WTC11 (cell line): ENCODE measurements at regions not wholly inside any gene's neighbourhood (a gene's known extent, or its start where the extent isn't known, plus 50 kb on each side); places are given as distances from the start of the nearest gene placed in this dataset.

Experiments used
- ATAC-seq: fragments of 200-7000 bp; cut with Tn5 transposase; 2 replicates; pipeline ENCODE4 v1.10.0; 2021; ENCODE audit warnings: mild to moderate bottlenecking, moderate library complexity
- CTCF ChIA-PET: fragments of 300-600 bp; sonication (Branson Sonifier 250); formaldehyde crosslinking; loops from one replicate; lab custom pipeline; 2021; ENCODE audit warnings: antibody characterized with exemption; lab: Charles Lee
- POLR2A ChIA-PET: fragments of 350-600 bp; sonication (Branson Sonifier 250); formaldehyde crosslinking; loops from one replicate; lab custom pipeline; 2021; ENCODE audit warnings: antibody characterized with exemption; lab: Charles Lee
- DNase-seq: peaks from one replicate; pipeline ENCODE4 v3.0.0; 2021; ENCODE audit warnings: low spot score
- H3K27ac Mint-ChIP-seq: 2 replicates; pipeline ENCODE4 v1.8.0; 2021; ENCODE audit warnings: mixed read lengths
- H3K27me3 Mint-ChIP-seq: 2 replicates; pipeline ENCODE4 v1.8.0; 2021; ENCODE audit warnings: low read depth, mild to moderate bottlenecking, moderate library complexity, mixed read lengths
- H3K36me3 Mint-ChIP-seq: 2 replicates; pipeline ENCODE4 v1.8.0; 2021; ENCODE audit warnings: mixed read lengths
- H3K4me1 Mint-ChIP-seq: 2 replicates; pipeline ENCODE4 v1.8.0; 2022; ENCODE audit warnings: mixed read lengths
- H3K4me3 Mint-ChIP-seq: 2 replicates; pipeline ENCODE4 v1.8.0; 2021; ENCODE audit warnings: mild to moderate bottlenecking, moderate library complexity, mixed read lengths
- H3K9me3 Mint-ChIP-seq: 2 replicates; pipeline ENCODE4 v1.8.0; 2021; ENCODE audit warnings: mixed read lengths
- ATF1 ChIP-seq: sonication (generic); formaldehyde crosslinking; IDR thresholded peaks from 2 replicates; pipeline ENCODE4 v1.8.1; 2023; ENCODE audit warnings: mild to moderate bottlenecking, moderate library complexity, missing genetic modification reagents
- CBFB ChIP-seq: sonication (generic); formaldehyde crosslinking; IDR thresholded peaks from 2 replicates; pipeline ENCODE4 v1.8.1; 2022; ENCODE audit warnings: mild to moderate bottlenecking, low read depth, missing genetic modification reagents
- EMX1 ChIP-seq: fragments of 250-450 bp; sonication (Bioruptor Pico); IDR thresholded peaks from 2 replicates; pipeline ENCODE4 v1.8.0; 2021; ENCODE audit warnings: mild to moderate bottlenecking
- ESRRA ChIP-seq: sonication (generic); formaldehyde crosslinking; IDR thresholded peaks from 2 replicates; pipeline ENCODE4 v1.8.1; 2022; ENCODE audit warnings: mild to moderate bottlenecking, missing genetic modification reagents, borderline replicate concordance
- ETV6 ChIP-seq: sonication (generic); formaldehyde crosslinking; IDR thresholded peaks from 2 replicates; pipeline ENCODE4 v1.8.1; 2022; ENCODE audit warnings: mild to moderate bottlenecking, missing genetic modification reagents
- FOXP1 ChIP-seq: sonication (generic); formaldehyde crosslinking; IDR thresholded peaks from 2 replicates; pipeline ENCODE4 v1.8.0; 2022; ENCODE audit warnings: missing genetic modification reagents, mild to moderate bottlenecking, moderate library complexity, borderline replicate concordance
- GRHL2 ChIP-seq: fragments of 250-450 bp; sonication (Bioruptor Pico); IDR thresholded peaks from 2 replicates; pipeline ENCODE4 v1.8.0; 2022; ENCODE audit warnings: mild to moderate bottlenecking, moderate library complexity; ENCODE audit not compliant: insufficient replicate concordance, severe bottlenecking
- HMGA2 ChIP-seq: fragments of 250-450 bp; sonication (Bioruptor Pico); IDR thresholded peaks from 2 replicates; pipeline ENCODE4 v1.4.0; 2021; ENCODE audit warnings: mild to moderate bottlenecking, moderate library complexity
- MXD4 ChIP-seq: fragments of 250-450 bp; sonication (Bioruptor Pico); IDR thresholded peaks from 2 replicates; pipeline ENCODE4 v1.8.0; 2021; ENCODE audit warnings: mild to moderate bottlenecking, moderate library complexity, borderline replicate concordance
- NFYB ChIP-seq: sonication (generic); formaldehyde crosslinking; conservative IDR thresholded peaks from 2 replicates; pipeline ENCODE4 v1.8.0; 2022; ENCODE audit warnings: low read depth, missing genetic modification reagents
- RORB ChIP-seq: fragments of 250-450 bp; sonication (Bioruptor Pico); IDR thresholded peaks from 2 replicates; pipeline ENCODE4 v1.9.0; 2021; ENCODE audit warnings: mild to moderate bottlenecking
- SMAD3 ChIP-seq: sonication (generic); formaldehyde crosslinking; IDR thresholded peaks from 2 replicates; pipeline ENCODE4 v1.8.0; 2022; ENCODE audit warnings: missing genetic modification reagents, mild to moderate bottlenecking, borderline replicate concordance
- TP53 ChIP-seq: sonication (generic); formaldehyde crosslinking; IDR thresholded peaks from 2 replicates; pipeline ENCODE4 v1.8.1; 2023; ENCODE audit warnings: mild to moderate bottlenecking, missing genetic modification reagents
- ZBTB21 ChIP-seq: sonication (generic); formaldehyde crosslinking; IDR thresholded peaks from 2 replicates; pipeline ENCODE4 v1.8.1; 2023; ENCODE audit warnings: mild to moderate bottlenecking, missing genetic modification reagents, borderline replicate concordance
- TF ChIP-seq, protein P1 (sequence below): sonication (generic); formaldehyde crosslinking; IDR thresholded peaks from 2 replicates; pipeline ENCODE4 v1.8.0; 2023; ENCODE audit warnings: missing genetic modification reagents
- TF ChIP-seq, protein P2 (sequence below): sonication (generic); formaldehyde crosslinking; IDR thresholded peaks from 2 replicates; pipeline ENCODE4 v1.8.1; 2023; ENCODE audit warnings: mild to moderate bottlenecking, missing genetic modification reagents, borderline replicate concordance
- TF ChIP-seq, protein P3 (sequence below): sonication (generic); formaldehyde crosslinking; IDR thresholded peaks from 2 replicates; pipeline ENCODE4 v1.8.1; 2022; ENCODE audit warnings: low read depth, missing genetic modification reagents, borderline replicate concordance
- TF ChIP-seq, protein P4 (sequence below): sonication (generic); formaldehyde crosslinking; IDR thresholded peaks from 2 replicates; pipeline ENCODE4 v1.8.0; 2022; ENCODE audit warnings: mild to moderate bottlenecking, missing genetic modification reagents
- TF ChIP-seq, protein P5 (sequence below): sonication (generic); formaldehyde crosslinking; IDR thresholded peaks from 2 replicates; pipeline ENCODE4 v1.8.0; 2022; ENCODE audit warnings: mild to moderate bottlenecking, missing genetic modification reagents
- TF ChIP-seq, protein P6 (sequence below): sonication (generic); formaldehyde crosslinking; IDR thresholded peaks from 2 replicates; pipeline ENCODE4 v1.8.1; 2022; ENCODE audit warnings: mild to moderate bottlenecking, missing genetic modification reagents, moderate library complexity, borderline replicate concordance

DNA sequence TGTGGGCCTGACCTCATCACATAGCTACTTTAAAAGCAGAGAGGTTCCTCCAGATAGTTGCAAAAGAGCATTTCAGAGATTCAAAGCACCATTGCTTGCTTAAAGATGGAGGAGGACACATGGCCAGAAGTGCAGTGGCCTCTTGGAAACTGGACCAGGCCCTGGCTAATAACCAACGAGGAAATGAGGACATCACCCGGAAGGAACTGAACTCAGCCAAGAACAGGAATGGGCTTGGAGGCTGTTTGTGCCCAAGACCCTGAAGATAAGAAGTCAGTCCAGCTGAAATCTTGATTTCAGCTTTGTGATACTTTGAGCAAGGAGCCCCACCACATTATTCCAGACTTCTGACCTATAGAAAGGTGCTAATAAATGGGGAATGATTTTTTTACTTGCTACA is 437.0 kb downstream of the PTPRC start (continued):
- no peak for TF ChIP-seq FOXP1 (CRISPR knock-in tag)
- TF ChIP-seq ETV6 (CRISPR knock-in tag) = no peak
- no peak for TF ChIP-seq RORB (CRISPR knock-in tag)
- no peak for TF ChIP-seq CBFB (CRISPR knock-in tag)
- TF ChIP-seq MXD4 = no peak
- TF ChIP-seq SMAD3 = no peak
- TF ChIP-seq ATF1 (CRISPR knock-in tag) = no peak
- TF ChIP-seq ZBTB21 (CRISPR knock-in tag) = no peak
- TF ChIP-seq, protein P1, sequence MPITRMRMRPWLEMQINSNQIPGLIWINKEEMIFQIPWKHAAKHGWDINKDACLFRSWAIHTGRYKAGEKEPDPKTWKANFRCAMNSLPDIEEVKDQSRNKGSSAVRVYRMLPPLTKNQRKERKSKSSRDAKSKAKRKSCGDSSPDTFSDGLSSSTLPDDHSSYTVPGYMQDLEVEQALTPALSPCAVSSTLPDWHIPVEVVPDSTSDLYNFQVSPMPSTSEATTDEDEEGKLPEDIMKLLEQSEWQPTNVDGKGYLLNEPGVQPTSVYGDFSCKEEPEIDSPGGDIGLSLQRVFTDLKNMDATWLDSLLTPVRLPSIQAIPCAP (CRISPR knock-in tag) = no peak
- TF ChIP-seq ESRRA (CRISPR knock-in tag) = no peak
- TF ChIP-seq EMX1 (CRISPR knock-in tag) = no peak
- TF ChIP-seq, protein P2, sequence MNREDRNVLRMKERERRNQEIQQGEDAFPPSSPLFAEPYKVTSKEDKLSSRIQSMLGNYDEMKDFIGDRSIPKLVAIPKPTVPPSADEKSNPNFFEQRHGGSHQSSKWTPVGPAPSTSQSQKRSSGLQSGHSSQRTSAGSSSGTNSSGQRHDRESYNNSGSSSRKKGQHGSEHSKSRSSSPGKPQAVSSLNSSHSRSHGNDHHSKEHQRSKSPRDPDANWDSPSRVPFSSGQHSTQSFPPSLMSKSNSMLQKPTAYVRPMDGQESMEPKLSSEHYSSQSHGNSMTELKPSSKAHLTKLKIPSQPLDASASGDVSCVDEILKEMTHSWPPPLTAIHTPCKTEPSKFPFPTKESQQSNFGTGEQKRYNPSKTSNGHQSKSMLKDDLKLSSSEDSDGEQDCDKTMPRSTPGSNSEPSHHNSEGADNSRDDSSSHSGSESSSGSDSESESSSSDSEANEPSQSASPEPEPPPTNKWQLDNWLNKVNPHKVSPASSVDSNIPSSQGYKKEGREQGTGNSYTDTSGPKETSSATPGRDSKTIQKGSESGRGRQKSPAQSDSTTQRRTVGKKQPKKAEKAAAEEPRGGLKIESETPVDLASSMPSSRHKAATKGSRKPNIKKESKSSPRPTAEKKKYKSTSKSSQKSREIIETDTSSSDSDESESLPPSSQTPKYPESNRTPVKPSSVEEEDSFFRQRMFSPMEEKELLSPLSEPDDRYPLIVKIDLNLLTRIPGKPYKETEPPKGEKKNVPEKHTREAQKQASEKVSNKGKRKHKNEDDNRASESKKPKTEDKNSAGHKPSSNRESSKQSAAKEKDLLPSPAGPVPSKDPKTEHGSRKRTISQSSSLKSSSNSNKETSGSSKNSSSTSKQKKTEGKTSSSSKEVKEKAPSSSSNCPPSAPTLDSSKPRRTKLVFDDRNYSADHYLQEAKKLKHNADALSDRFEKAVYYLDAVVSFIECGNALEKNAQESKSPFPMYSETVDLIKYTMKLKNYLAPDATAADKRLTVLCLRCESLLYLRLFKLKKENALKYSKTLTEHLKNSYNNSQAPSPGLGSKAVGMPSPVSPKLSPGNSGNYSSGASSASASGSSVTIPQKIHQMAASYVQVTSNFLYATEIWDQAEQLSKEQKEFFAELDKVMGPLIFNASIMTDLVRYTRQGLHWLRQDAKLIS = no peak
- TF ChIP-seq, all 79 proteins: peak for 0

DNA sequence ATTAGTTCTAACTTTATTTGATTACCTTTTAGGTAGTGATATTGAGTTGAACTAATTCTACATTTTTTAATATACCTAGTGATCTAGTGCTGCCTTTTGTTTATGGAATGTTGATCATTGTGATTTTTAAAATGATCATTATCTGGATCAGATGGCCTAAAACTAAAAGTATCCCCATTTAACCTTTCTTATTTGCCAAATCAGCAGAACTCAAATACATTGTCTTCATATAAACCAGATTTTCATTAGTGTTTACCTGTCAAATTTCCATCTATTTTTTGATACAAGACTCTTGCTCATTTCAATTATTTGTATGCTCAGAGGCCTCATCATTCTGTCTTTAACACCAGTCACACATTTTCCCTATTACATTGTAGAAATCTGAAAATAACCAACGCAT is 441.2 kb downstream of the PTPRC start:
- CTCF ChIA-PET = no interaction called here
- TF ChIP-seq TP53 (no peak), HMGA2 (CRISPR knock-in tag) (no peak), GRHL2 (CRISPR knock-in tag) (no peak), NFYB (CRISPR knock-in tag) (no peak)
- TF ChIP-seq, protein P3, sequence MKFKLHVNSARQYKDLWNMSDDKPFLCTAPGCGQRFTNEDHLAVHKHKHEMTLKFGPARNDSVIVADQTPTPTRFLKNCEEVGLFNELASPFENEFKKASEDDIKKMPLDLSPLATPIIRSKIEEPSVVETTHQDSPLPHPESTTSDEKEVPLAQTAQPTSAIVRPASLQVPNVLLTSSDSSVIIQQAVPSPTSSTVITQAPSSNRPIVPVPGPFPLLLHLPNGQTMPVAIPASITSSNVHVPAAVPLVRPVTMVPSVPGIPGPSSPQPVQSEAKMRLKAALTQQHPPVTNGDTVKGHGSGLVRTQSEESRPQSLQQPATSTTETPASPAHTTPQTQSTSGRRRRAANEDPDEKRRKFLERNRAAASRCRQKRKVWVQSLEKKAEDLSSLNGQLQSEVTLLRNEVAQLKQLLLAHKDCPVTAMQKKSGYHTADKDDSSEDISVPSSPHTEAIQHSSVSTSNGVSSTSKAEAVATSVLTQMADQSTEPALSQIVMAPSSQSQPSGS (CRISPR knock-in tag) = no peak
- TF ChIP-seq, protein P4, sequence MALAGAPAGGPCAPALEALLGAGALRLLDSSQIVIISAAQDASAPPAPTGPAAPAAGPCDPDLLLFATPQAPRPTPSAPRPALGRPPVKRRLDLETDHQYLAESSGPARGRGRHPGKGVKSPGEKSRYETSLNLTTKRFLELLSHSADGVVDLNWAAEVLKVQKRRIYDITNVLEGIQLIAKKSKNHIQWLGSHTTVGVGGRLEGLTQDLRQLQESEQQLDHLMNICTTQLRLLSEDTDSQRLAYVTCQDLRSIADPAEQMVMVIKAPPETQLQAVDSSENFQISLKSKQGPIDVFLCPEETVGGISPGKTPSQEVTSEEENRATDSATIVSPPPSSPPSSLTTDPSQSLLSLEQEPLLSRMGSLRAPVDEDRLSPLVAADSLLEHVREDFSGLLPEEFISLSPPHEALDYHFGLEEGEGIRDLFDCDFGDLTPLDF = no peak
- TF ChIP-seq, protein P5, sequence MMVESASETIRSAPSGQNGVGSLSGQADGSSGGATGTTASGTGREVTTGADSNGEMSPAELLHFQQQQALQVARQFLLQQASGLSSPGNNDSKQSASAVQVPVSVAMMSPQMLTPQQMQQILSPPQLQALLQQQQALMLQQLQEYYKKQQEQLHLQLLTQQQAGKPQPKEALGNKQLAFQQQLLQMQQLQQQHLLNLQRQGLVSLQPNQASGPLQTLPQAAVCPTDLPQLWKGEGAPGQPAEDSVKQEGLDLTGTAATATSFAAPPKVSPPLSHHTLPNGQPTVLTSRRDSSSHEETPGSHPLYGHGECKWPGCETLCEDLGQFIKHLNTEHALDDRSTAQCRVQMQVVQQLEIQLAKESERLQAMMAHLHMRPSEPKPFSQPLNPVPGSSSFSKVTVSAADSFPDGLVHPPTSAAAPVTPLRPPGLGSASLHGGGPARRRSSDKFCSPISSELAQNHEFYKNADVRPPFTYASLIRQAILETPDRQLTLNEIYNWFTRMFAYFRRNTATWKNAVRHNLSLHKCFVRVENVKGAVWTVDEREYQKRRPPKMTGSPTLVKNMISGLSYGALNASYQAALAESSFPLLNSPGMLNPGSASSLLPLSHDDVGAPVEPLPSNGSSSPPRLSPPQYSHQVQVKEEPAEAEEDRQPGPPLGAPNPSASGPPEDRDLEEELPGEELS (CRISPR knock-in tag) = no peak
- TF ChIP-seq, protein P6, sequence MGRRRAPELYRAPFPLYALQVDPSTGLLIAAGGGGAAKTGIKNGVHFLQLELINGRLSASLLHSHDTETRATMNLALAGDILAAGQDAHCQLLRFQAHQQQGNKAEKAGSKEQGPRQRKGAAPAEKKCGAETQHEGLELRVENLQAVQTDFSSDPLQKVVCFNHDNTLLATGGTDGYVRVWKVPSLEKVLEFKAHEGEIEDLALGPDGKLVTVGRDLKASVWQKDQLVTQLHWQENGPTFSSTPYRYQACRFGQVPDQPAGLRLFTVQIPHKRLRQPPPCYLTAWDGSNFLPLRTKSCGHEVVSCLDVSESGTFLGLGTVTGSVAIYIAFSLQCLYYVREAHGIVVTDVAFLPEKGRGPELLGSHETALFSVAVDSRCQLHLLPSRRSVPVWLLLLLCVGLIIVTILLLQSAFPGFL (CRISPR knock-in tag) = no peak
- TF ChIP-seq, all 79 proteins: peak for 0
- ATAC-seq (no peak), DNase-seq (no peak)
- Mint-ChIP-seq H3K4me1 (no peaks in the 10 kb centered on the region), H3K9me3 (no peaks in the 10 kb centered on the region), H3K27me3 (no peaks in the 10 kb centered on the region), H3K4me3 (no peak overlapping the region), H3K36me3 (no peaks in the 10 kb centered on the region), H3K27ac (no peak overlapping the region)
- POLR2A ChIA-PET = no interaction called here
